ENCODE measurements at regions not wholly inside any gene's neighbourhood (a gene's known extent, or its start where the extent isn't known, plus 50 kb on each side); places are given as distances from the start of the nearest gene placed in this dataset.

DNA sequence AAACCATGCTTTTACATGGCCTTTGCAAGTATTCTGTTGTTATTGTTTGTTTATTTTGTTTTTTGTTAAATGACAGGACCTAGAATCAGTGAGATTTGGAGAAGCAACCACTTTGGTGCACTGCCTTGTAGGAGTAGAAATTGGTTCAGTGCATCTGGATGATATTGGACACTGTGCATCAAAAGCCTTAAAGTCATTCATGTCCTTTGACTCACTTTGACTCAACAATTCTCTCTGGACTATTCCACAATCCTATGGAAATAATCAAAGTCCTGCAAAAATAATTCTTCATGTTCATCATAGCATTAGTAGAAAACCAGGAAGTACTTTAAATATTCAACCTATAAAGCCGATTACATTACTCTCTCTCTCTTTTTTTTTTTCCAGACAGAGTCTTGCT lies 224.8 kb downstream of the ABHD5 start:
- DNase-seq = no peak
- CTCF ChIA-PET = no interaction called here
- BruUV-seq (replicated peaks) = no TSS peak
- Mint-ChIP-seq H3K4me1 (ENCODE audit: low read depth, unreplicated experiment) (no peaks in the 10 kb centered on the region), H3K4me3 (ENCODE audit: low read depth, unreplicated experiment) (no peak overlapping the region), H3K27me3 (ENCODE audit: unreplicated experiment) (peaks cover 48% of the 10 kb centered on the region), H3K9me3 (ENCODE audit: low read depth, unreplicated experiment) (no peaks in the 10 kb centered on the region), H3K36me3 (ENCODE audit: insufficient read depth, unreplicated experiment) (no peaks in the 10 kb centered on the region), H3K27ac (ENCODE audit: unreplicated experiment) (no peak overlapping the region)
- intact Hi-C loops (cut with micrococcal nuclease; ENCODE audit: unreplicated experiment) = no loop called here
- TF ChIP-seq, protein P1, sequence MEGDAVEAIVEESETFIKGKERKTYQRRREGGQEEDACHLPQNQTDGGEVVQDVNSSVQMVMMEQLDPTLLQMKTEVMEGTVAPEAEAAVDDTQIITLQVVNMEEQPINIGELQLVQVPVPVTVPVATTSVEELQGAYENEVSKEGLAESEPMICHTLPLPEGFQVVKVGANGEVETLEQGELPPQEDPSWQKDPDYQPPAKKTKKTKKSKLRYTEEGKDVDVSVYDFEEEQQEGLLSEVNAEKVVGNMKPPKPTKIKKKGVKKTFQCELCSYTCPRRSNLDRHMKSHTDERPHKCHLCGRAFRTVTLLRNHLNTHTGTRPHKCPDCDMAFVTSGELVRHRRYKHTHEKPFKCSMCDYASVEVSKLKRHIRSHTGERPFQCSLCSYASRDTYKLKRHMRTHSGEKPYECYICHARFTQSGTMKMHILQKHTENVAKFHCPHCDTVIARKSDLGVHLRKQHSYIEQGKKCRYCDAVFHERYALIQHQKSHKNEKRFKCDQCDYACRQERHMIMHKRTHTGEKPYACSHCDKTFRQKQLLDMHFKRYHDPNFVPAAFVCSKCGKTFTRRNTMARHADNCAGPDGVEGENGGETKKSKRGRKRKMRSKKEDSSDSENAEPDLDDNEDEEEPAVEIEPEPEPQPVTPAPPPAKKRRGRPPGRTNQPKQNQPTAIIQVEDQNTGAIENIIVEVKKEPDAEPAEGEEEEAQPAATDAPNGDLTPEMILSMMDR (IDR thresholded peaks at IDR 0.05; ENCODE audit: unreplicated experiment) = no peak

DNA sequence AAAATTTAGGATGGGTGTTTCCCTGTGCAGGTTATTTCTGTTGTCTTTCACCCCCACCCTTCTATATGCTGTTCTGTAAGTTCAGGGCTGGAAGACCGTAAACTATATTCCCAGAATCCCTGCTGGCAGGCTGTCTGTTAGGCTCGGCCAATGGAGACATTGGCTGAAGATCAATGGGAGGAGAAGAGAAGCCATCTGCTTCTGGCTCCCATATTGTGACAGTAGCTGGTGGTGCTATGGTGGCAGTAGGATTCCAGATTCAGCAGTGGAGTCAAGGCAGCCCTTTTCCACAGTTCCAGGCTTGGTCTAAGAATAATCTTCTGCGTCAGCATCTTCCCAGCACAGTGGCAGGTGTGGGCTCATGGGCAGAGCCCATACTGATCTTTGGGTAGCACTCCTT lies 226.6 kb downstream of the ABHD5 start:
- no peaks in the 10 kb centered on the region for H3K9me3 Mint-ChIP-seq (ENCODE audit: low read depth, unreplicated experiment)
- H3K36me3 Mint-ChIP-seq (ENCODE audit: insufficient read depth, unreplicated experiment) = no peaks in the 10 kb centered on the region
- no peak for DNase-seq
- intact Hi-C loops (cut with micrococcal nuclease; ENCODE audit: unreplicated experiment) = no loop called here
- H3K27me3 Mint-ChIP-seq (ENCODE audit: unreplicated experiment) = peaks cover 64% of the 10 kb centered on the region
- TF ChIP-seq, protein P1 (IDR thresholded peaks at IDR 0.05; ENCODE audit: unreplicated experiment) = no peak
- no peaks in the 10 kb centered on the region for H3K4me1 Mint-ChIP-seq (ENCODE audit: low read depth, unreplicated experiment)
- CTCF ChIA-PET = no interaction called here
- BruUV-seq (replicated peaks) = no TSS peak
- H3K27ac Mint-ChIP-seq (ENCODE audit: unreplicated experiment) = no peak overlapping the region
- no peak overlapping the region for H3K4me3 Mint-ChIP-seq (ENCODE audit: low read depth, unreplicated experiment)

DNA sequence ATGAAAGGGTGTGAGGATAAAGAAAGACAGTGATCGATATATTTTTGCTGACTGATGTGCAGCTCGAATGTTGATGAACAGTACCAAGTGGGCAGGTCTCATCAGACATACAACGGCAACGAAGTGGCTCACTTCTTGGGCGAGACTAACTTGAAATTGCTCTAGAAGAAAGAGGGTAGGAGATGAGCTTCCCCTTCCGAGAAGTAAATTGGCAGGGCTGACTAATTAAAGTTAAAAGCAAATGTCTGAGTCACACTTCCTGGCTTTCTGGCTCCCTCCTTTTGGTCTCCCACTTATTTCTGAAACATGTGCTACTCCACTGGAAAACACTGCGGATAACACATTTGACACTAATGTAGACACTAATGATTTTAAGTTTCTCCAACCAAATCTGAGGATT lies 228.3 kb downstream of the ABHD5 start:
- Mint-ChIP-seq H3K4me3 (ENCODE audit: low read depth, unreplicated experiment) (no peak overlapping the region), H3K27ac (ENCODE audit: unreplicated experiment) (no peak overlapping the region), H3K36me3 (ENCODE audit: insufficient read depth, unreplicated experiment) (no peaks in the 10 kb centered on the region), H3K9me3 (ENCODE audit: low read depth, unreplicated experiment) (no peaks in the 10 kb centered on the region), H3K4me1 (ENCODE audit: low read depth, unreplicated experiment) (no peaks in the 10 kb centered on the region), H3K27me3 (ENCODE audit: unreplicated experiment) (peaks cover 69% of the 10 kb centered on the region)
- TF ChIP-seq, protein P1 (IDR thresholded peaks at IDR 0.05; ENCODE audit: unreplicated experiment) = no peak
- DNase-seq = no peak
- intact Hi-C loops (cut with micrococcal nuclease; ENCODE audit: unreplicated experiment) = no loop called here
- CTCF ChIA-PET = no interaction called here
- no TSS peak for BruUV-seq (replicated peaks)

DNA sequence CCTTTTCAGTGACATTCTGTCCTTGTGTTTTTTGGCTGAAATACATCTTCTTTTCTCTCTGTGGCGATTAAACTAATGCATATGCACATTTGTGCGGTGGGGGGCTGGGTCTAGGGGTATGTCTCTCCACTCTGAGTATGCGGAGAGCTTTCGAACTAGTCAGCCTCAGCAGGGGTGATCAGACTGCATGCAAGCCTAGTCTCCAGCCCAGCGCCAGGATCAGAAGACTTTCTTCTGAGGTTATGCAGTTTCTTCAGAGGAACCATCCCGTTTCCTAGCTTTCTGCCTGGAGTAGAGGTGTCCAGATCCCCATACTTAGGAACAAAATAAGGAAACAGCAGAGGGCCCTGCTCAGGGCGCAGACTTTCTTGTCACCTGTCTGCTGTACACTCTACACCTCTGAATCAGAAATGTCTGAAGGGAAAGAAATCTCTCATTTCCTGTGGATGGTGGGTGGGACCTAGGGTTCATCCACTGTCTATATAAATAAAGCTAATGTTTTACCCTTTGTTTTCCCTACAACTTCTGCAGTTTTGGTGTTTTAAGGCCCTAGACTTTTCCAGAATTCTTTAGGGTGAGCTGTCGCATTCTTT lies 230.4 kb downstream of the ABHD5 start:
- Mint-ChIP-seq H3K4me3 (ENCODE audit: low read depth, unreplicated experiment) (no peak overlapping the region), H3K36me3 (ENCODE audit: insufficient read depth, unreplicated experiment) (no peaks in the 10 kb centered on the region), H3K9me3 (ENCODE audit: low read depth, unreplicated experiment) (no peaks in the 10 kb centered on the region), H3K4me1 (ENCODE audit: low read depth, unreplicated experiment) (no peaks in the 10 kb centered on the region), H3K27ac (ENCODE audit: unreplicated experiment) (no peak overlapping the region), H3K27me3 (ENCODE audit: unreplicated experiment) (peaks cover 70% of the 10 kb centered on the region)
- DNase-seq = no peak
- TF ChIP-seq, protein P1 (IDR thresholded peaks at IDR 0.05; ENCODE audit: unreplicated experiment) = no peak
- intact Hi-C loops (cut with micrococcal nuclease; ENCODE audit: unreplicated experiment) = no loop called here
- CTCF ChIA-PET = no interaction called here
- BruUV-seq (replicated peaks) = no TSS peak
